EL (cell line): ENCODE measurements at regions not wholly inside any gene's neighbourhood (a gene's known extent, or its start where the extent isn't known, plus 50 kb on each side); places are given as distances from the start of the nearest gene placed in this dataset.

Experiments
- DNase-seq: peaks from one replicate; pipeline ENCODE4 v3.0.0-alpha.2; 2016

DNA sequence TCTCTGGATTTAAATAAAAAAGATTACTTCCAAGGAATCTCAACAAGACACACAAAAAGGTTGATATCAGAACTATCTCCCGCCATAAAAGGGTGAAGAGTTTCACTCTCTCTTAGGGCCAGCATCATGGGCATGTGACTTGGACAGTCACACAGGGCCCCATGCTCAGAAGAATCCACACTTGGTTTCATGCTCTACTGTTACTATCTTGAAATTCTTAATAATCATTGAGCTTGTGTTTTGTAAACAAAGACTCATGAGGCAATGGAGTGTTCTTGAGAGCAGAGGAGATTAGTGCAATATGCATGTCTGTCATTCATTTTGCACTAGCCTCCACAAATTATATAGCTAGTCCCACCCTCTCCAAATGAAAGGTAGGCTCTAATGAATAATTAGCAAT, 58.4 kb downstream of the HMHB1 start:
- no peak for DNase-seq

DNA sequence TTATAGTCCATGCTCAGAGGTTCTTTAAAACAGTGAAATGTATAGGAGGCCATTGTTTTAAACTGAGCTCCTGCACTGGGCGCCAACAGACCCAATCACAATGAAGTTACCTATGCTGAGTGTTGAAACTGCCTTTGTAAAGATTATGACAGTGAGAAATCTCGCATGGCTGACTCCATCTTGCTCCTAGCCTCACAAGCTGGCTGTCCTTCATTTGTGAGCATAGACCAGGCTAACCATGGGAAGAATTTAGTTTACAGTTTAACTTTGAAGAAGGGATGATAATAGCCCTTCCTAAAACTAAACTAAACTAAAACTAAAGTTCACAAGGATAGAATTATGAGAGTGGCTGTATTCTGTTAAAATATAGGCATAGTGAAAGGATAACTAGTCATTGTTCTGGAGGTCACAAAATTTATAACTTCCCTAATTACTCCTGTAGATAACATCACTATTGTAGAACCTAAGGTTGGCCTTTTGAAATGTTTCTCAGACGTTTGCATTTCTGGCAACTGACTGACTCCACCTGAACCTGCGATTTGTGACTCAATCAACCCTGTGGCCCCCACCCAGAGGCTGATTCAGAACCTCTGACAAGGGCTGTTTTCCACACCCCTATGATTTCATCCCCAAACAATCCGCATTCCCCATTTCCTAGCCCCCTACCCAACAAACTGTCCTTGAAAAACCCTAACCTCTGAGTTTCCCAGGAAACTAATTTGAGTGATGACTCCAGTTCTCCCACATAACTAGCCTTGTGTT, 59.1 kb downstream of the HMHB1 start:
- peak; percentile 30 for DNase-seq

GRCh38 chr5:143871672-143872071, 59.7 kb downstream of the HMHB1 start:
- DNase-seq: no peak

DNA sequence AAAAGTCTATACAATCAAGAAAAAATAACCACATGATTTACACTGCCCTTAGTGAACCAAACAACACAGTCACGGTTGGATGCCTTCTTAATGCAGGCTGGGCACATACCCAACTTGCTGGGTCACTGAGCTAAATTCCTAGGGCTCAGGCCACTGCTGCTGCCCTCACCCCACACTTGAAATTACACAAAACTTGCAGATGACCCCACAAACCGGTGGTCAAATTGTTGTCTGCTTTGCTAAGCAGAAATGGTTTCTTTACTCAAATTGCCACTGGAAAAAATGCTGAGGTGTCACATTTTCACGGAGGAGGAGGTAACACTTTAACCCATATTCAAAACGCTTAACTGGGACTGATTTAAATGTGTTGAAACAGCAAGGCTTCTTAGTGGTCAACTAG, 62.4 kb downstream of the HMHB1 start:
- DNase-seq: peak; percentile 79

DNA sequence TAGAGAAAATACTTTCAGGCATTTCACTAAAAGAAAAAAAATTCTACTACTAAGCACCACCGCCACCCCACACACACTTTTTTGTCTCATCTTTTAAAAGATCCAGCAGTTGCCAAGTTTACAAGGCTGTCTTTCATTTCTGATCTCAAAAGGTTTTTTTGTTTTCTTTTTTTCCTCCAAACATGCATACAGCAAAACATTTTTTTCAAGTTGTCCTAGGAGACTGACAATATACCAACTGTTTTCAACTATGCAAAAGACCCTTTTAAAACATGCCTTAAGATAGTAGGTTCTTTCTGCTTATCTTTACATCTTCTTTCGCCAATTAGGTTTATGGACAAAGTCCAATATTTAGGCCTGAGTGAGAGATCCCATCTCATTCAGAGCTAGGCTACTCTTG, 65.2 kb downstream of the HMHB1 start:
- no peak for DNase-seq

DNA sequence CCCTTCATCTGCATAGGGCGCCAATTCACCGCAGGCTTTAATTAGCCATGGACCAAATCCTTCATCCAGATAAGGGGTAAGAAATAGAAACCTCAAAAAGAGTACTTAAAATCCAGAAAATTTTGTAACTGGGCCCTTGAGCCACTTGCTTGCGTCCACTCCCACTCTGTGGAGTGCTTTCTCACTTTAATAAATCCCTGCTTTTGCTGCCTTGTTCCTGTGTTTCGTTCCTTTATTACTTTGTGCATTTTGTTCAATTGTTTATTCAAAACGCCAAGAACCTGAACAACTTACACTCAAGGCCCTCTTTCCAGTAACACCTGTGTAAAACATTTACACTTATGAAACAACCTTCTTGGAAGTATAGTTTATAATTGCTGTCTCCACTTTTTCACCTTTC, 66.5 kb downstream of the HMHB1 start:
- DNase-seq: no peak

GRCh38 chr5:143879646-143880045, 67.7 kb downstream of the HMHB1 start:
- DNase-seq: no peak

DNA sequence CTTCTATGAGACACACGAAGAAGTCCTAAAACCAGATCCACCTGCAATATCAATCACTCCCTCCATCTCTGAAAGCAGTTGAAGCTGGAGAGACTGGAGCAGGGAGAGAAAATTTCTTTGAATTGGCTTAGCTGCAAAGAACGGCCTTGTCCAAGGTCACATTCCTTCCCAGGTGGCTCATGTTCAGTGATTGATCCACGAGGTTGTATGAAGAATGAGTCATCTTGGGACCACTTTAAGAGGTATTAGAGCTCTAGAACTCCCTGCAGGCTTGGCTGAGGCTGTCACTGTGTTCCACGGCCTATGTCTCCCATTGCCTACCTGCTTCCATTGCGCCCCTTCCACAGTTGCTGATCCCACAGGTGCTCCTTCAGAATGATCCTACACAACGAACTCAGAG, 68.2 kb downstream of the HMHB1 start:
- DNase-seq: peak; percentile 30

GRCh38 chr5:143882520-143882919, 70.6 kb downstream of the HMHB1 start:
- peak; percentile 34 for DNase-seq

- DNase-seq: no peak
These were observed 74.1 kb downstream of the HMHB1 start for GRCh38 chr5:143886096-143886495.

- peak; percentile 72 for DNase-seq
These were observed 75.0 kb downstream of the HMHB1 start for GRCh38 chr5:143886651-143887638.

GRCh38 chr5:143887903-143888665, 76.1 kb downstream of the HMHB1 start:
- DNase-seq: peak; percentile 83

GRCh38 chr5:143888912-143889311, 77.0 kb downstream of the HMHB1 start:
- DNase-seq: no peak

- DNase-seq: no peak
These were observed 78.0 kb downstream of the HMHB1 start for GRCh38 chr5:143889986-143890385.

DNA sequence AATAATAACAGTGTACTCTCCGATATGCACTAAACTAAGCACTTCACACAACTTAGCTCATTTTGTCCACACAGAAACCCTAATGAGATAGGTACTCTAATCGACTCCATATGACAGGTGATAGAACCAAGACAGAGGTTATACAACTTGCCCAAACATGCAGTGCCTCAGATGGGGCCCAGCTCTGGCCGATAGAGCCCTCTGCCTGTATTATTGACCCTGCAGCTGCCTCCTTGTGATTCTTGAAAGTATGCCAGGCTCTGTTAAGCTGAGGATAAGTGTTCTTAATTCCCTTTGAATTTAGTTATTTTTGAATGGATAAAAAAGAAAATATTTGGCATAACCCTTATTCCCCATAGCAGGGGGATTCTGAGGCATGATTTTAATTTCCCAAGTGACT, 78.5 kb downstream of the HMHB1 start:
- no peak for DNase-seq

GRCh38 chr5:143892271-143892670, 80.3 kb downstream of the HMHB1 start:
- no peak for DNase-seq

DNA sequence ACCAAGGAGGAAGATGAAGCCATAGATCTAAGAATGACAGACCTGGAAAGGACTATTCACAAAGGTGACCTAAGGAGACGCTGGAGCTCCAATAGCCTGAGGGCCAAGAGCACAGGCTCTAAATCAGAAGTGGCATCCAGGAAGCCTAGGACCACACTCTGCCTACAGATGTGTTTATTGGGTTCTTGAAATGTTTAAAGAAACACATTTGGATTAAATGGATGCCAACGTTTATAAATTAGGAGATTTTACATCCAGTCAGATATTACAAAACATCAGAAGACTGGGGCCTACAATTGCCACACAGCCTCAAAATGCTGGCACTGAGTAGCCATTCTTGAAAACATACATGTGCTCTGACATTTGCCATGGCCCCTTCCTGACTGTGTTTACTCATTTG, 80.9 kb downstream of the HMHB1 start:
- no peak for DNase-seq

DNA sequence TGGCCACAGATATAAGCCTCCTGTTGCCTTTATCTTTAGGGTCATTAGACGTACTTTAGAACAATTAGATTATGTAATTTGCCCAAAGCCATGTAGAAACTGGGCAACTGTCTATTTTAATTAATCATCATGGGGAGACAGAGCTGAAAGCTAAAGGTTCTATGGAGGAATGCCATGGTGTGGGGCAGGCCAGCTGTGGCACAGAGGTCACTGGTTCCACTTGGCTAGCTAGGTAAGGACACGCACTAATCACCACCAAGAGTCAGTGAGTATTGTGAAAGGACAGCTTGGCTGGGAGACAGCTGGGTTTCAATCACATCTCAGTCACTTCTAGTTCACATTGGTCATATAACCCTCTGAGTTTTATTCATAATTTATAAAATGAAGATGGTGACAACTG, 81.7 kb downstream of the HMHB1 start:
- no peak for DNase-seq

- DNase-seq: no peak
These were observed 84.6 kb downstream of the HMHB1 start for GRCh38 chr5:143896516-143896915.

DNA sequence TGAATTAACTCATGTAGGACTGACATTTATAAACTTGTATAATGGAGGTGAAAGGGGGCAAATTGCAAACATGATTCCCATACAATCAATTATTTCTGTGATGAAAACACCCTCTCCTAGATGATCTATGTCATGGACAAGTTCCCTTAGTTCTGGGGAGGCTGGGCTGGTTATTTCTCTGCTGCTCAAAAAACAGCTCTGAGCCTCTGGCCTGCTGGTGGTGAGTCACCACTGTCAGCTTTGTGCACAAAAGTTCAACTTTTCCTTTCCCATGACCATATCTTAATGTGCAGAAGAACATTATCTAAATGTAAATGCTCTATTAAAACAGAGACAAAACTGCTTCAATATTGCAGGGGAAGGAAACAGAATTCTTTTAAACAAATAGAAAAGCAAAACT, 85.0 kb downstream of the HMHB1 start:
- peak; percentile 43 for DNase-seq

DNA sequence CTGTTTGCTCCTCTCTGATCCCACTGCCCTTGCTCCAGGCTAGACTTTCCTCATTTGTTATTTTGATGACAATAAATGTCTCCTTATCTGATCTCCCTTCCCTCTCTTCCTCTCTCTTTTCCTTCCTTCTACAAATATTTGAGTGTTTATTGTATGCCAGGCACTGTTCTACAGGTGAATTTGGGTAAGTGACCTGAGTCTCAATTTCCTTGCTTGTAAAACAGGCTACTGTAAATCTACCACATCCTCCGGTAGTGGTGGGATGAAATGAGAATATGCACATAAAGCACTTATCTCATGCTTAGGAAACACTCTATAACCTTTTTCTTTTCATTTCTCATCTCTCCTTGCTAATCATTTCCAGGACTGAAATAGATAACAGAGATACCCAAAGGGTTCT, 86.4 kb downstream of the HMHB1 start:
- DNase-seq: no peak

DNA sequence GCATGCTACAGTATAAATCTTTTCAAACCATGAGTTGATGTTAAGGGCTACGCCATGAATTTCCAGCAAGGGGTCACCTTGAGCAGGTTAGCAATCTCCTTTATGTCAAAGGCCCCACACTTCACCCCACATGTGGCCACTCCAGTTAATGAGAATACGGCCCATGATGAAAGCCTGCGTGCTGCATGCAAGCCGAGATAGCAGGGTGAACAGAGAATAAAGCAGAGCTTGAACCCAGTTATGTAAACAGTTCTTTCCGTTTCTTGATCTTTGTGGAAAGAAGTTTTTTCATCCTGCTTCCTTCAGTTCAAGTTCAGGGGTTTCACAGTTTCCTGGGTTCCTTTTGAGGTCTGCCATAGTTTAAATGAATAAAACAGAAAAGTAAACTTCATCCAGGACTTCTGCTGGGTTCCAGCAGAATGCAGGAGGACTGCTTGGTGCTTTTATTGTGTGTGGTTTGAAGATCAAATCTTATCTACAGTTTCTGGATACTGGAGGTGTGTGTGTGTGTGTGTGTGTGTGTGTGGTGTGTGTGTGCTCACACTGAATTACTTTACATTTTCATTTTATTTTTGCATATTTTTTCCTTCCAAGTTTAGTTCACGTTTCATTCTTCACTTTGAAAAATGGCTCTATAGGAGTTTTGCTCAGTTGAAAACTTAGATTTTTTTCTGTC, 87.1 kb downstream of the HMHB1 start:
- no peak for DNase-seq

- DNase-seq: no peak
These were observed 97.0 kb downstream of the HMHB1 start for GRCh38 chr5:143908959-143909358.
